ENCODE measurements at regions not wholly inside any gene's neighbourhood (a gene's known extent, or its start where the extent isn't known, plus 50 kb on each side); places are given as distances from the start of the nearest gene placed in this dataset.

DNA sequence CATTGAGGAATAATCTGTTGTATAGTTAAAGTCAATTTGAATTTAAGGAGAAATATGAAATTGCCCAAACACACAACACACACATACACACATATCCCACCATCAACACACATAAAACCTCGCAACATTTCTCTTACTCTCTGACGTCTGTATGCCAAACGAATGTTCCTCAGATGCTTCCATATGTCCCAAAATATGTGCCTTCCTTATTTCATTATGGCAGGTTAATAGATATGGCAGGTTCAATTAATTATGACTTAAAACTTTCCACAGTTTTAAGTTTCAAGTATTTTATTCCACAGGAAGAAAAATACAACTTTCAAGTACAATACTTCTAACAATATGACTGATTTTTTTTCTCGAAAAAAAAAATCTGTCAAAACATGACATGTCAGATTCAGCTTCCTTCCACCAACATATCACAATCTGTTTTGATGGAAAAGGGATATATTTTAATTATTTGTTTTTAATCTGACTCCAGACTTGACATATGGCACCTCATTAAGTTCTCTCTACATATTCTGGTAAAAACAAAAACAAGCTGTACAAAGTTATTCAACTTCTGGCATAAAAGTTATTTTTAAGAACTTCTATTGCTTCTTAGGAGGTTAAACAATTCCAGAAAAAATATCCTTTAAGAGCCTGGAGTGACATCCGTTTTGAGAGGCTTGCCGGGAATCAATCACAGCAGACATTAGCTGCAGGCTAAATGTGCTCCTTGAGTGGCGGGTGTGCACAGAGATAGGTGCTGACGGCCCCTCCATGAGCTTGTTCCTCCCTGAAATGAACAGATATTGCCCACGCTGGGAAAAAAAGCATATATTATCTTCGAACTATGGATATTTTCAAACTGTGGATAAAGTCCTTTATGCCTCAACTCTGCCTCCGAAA lies 812.7 kb downstream of the DCDC2C start:
- DNase-seq = no peak

DNA sequence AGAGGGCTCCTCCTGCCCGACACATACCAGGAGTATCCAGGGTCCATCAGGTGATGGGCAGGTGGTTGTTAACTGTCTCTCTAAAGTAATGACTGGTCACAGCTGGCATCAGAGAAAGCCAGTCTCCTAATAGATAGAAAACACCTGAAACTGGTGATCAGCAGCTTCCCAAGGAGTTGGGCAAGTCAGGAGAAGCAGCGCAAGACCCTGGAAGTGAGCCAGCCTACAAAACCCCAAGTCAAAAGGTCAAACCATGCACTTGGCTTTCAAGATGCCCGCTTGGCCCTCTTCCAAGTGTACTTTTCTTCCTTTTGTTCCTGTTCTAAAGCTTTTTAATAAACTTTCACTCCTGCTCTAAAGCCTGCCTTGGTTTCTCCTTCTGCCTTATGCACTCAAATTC lies 815.2 kb downstream of the DCDC2C start:
- DNase-seq = no peak

DNA sequence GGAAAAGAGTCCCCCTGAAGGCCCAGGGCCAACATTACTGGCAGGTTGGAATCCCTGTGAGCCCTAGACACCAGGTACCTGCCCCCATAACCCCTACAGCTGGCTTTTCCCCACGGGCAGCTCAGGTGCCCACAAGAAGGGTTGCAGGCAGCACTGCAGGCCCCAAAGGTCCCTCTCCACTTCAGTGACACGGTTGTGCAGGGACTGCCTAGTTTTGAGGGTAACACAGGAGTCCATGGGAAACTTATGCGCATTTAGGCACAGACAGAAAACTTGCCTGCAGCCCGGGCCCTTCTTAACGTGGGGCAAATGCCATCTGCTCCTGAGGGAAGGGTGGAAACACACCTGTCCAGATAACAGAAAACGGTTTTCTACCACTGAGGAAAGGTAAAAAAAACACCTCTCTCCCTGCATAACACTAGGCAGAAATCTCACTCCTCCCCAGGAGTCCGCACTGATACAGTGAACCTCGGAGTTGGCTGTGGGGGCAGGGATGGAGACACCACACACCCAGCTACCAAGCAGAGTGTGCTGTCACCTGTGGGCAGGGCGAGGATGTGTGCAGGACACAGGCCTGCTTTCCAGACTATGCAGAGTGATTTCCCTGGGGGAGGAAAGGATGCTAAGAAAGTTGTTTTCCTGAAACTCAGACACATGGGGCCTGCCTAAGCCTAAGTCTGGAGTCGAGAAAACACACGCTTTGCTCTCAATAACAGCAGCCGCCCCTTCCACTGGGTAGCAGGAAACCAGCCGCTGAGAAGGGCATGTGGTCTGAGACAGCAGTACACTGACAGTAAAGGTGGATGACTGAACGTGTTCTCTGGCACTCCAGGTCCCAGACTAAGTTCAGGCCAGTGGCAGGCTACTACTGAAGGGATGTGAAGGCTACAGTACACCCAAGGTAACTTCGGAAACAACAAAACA lies 819.4 kb downstream of the DCDC2C start:
- no peak for DNase-seq

DNA sequence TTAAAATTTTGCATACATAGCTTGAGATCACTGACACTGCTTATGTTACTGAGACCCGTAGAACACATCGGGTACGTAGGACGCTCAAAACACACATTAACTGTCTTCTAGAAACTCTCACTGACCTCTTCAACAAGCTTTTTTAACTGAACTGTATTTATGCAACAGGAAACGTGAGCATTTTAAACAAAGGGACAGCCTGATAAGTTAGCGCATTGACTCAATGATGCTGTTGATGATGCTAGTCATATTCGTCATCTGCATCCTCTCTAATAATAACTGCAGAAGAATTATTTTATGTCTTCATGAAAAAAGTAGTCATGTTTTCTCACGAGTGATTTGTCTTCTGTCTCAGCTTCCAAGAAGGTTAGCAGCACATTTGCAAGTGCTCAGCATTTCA lies 824.0 kb downstream of the DCDC2C start:
- no peak for DNase-seq

DNA sequence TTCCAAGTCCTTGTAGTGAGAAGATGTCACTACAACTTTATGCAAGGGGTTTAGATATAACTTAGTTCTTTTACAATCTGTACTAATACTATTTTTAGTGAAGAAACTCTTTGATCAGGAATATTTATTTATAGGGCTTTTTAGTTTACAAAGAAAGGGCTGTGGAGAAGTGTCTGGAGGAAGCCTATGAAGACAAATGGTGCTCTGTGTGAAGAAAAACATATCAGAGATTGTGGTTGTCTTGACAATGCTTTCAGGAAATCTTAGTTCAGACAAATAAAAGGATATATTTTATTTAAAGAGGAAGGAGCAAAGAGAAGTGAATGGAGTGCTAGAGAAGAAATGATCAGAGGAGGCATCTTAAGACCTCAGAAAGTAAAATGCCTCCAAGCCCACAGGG lies 824.9 kb downstream of the DCDC2C start:
- no peak for DNase-seq

DNA sequence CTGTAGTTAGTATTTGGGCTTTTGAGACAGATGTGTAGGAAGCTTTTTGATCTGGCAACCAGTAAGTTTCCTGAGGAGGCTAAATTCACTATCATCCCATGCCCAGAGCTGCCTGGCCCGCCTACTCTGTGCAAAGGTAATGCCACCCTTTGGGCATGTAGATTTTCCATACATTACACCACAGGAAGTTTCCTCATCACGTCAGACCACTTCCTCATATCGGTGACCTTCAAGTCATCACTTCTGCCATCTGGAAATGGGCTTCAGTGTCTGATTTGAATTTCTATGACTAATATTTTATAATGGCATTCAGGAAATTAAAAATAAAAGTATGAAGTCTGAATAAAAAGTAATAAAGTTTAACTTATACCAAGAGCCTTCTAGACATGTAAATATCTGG lies 825.4 kb downstream of the DCDC2C start:
- no peak for DNase-seq

DNA sequence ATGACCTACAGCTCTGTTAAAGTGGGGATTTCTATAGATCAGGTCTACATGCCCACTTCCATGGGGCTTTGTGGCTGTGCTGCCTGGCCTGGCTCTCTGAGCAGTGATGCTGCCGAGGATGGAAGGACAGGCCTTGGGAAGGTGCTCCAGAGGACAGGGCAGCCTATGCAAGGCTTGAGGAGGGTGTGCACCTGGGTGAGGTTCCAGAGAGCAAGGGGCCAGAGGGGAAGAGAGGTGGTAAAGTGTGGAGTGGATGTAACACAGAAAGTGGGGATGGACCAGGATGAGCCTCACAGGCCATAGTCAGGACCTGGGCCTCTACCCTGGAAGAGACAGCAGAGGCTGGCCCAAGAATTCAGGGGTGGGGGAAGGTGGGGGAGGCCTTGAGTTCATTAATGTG lies 826.4 kb downstream of the DCDC2C start:
- no peak for DNase-seq

DNA sequence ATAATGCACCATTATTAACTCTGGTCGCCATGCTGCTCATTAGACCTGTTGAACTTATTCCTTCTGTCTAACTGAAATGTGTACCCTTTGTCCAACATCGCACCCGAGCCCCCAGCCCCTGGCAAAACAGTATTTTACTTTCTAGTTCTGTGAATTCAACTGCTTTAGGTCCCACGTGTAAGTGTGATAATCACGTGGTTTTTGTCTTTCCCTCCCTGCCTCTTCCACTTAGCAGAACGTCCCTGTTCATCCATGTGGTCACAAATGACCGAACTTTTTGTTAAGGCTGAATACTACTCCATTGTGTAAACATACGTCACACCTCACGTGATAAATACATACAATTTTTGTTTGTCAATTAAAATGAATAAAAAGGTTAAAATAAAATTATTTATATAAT lies 826.9 kb downstream of the DCDC2C start:
- no peak for DNase-seq

DNA sequence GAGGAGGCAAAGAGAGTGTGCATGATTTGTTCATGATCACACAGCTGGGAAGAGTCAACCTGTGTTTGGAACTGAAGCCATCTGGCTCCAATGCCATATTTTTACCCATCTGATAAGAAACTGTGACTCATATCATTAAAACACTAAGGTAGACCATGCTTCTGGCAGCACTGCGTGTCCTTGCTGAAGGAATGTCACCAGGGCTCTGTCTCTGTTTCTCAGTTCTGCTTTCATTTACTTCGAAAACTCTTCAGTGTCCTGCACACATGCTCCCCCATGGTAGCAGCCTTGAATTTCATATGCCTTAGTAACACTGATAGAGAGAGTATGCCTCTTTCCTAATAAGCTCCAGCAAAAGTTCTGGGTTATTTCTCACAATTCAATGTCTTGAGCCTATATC lies 830.4 kb downstream of the DCDC2C start:
- DNase-seq = no peak

DNA sequence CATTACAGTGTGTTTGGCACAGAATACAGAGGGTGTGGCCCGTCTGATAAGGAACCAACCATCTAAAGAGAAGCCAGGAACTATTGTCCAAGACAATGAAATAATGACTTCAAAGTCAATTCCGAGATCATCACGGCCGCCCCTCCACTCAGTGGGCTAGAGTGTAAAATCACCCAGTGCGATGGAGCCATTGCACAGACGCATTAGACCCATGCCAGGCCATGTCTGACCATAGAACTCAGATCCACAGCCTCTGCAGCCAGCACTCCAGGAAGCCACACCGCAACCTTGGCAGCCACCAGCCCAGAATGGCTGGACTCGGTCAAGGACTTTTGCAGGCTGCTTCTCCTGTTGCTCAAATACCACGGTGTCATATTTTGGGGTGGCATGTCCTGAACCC lies 835.7 kb downstream of the DCDC2C start:
- no peak for DNase-seq

DNA sequence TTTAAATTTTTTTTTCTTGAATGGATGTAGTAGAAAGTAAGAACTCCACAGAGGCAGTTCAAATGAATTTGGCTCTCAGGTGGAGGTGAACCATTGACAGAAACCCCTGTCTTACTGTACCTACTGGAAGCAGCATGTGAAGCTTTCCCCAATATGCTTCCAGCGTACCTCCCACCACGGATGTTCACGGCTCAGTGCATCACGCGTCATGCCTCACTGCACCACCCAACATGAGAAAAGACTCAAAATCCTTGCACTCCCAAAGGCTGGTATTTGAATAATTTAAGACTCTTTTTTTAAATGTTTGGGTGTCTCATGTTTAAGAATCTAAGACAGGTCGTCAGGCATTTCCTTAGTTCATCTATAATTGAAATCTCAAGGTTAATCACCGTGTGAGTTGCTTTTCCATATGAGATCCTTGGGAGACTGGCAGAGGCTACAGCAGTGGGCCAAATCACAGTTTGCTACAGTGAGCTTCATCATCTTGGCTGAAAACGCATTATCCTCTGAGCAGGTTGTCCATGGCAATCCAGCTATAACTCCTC lies 846.4 kb downstream of the DCDC2C start:
- no peak for DNase-seq

DNA sequence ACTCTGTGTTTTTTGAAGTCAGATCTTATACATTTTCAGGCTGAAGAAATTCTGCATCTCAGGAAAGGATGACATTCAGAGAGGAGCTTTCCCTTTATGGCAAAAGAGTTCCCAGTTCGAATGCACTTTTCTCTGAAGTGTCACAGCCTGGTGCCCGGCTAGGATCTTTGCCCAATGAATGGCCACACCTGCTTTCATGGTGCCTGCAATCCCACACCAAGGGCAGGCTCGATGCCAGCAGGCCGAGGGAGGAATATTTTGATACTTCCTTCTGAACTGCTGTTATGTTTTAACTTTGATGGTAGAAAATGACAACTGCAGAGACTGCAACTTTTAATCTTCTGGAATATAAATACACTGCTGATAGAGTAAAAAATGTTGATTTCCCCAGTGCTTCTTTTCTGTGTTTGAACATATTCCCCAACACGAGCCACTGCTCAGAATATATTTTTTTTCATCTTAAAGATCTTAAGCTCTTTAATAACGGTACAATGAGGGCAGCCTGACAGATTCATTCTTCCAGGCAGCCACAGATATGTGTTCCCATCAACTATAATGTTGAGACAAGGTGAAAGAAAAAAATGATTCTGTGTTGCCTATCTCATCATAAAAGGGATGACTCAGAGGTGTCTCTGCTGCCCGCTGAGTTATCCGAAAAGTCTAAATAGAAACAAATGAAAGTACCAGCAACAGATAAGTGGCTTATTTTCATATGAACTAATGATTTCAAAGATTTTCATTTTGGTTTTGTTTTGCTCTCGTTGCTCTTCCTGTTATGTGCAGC lies 848.5 kb downstream of the DCDC2C start:
- DNase-seq = no peak

DNA sequence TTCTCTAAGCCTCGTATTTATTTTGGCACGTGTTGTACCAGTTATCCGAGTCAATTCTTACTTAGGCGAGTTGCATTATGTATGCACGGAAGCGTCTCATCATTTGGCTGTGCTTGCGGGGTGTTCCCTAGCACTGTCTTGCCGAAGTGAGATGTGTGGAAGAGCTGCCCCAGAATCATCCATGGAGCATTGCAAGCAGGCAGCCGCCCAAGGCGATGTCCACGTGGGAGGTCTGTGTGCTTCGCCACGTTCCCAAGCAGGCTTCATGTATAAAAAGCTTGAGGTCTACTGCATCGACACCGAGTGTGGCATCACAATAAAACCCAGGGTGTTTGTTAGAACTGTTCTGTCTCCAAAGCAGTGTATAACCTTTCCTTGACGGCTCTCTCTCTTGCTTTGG lies 849.9 kb downstream of the DCDC2C start:
- no peak for DNase-seq

DNA sequence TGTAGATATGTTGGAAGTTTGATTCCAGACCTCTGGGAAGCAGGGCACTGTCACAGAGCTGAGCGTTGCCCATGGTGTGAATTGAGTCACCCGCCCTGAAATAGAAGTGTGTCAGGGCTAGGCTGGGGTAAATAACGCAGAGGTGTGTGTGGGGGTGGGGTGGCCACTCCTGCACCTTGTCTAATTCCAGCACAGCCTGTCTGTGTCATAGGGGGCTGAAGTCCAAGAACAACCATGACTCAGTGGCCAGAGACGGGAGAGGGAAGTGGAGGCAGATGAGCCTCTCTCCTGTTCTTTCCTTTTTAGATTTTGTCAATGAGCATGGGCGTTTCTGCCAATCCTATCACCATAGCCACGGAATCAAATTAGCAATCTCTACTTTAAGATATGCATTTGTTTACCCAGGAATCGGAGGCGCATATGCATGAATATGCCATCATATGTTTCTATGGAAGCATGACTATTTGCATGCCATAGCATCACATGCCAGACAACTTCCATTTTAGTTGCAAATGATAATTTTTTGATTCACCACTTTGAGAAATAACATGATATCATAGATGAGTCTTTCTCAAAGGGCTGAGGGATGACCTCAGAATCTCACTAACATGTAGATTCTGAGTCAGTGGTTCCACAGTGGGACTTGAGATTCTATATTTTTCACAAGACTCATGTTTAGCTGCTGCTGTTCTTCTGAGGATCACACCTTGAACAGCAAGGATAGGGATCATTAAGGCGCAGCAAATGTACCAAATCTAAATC lies 852.9 kb downstream of the DCDC2C start:
- DNase-seq = no peak

DNA sequence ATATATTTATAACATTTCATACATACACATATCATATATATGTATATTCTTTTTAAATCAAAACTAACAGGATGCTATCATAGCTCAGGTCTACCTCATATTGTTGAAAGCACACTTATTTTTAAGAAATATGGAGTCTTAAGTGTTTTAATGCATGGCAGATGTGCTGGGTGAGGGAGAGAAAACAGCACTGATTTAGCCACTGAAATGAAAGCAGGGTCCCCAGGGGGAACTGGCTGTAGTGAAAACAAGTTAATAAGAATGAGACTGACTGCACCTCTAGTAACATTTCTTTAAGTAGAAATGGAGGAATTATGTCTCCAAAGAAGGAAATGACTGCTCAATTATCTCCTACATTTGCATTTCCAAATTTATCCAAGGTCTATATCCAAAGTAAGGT lies 857.8 kb downstream of the DCDC2C start:
- DNase-seq = no peak

DNA sequence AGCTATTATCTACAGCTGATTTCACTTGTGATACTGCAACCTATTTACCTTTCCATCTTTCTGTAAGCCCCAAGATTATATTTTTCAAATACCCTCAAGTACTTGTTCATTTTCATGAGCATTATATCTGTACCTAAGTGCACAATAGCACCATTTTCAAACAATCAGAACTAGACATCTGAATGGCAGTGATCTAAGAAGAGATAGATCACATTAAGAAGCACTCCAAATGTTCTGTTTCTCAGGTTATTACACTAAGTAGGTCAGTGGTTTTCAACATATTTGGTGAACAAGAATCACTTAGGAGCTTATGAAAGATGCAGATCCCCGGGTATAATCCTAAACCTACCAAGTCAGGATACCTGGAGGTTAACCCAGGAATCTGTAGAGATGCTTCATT lies 872.7 kb downstream of the DCDC2C start:
- DNase-seq = no peak

DNA sequence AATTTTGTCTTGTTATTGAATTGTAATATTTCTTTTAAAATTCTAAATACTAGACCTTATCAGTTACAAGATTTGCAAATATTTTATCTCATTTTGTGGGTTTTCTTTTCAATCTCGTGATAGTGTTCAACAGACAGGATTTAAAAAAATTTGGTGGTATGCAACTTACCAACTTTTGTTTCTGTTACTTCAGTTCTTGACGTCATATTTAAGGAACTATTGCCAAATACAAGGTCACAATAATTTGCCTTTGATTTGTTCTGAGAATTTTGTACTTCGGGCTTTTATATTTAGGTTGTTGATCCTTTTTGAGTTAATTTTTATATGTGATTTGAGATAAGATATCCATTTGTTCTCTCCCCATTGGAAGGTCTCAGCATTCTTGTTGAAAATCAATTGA lies 876.6 kb downstream of the DCDC2C start:
- DNase-seq = no peak

DNA sequence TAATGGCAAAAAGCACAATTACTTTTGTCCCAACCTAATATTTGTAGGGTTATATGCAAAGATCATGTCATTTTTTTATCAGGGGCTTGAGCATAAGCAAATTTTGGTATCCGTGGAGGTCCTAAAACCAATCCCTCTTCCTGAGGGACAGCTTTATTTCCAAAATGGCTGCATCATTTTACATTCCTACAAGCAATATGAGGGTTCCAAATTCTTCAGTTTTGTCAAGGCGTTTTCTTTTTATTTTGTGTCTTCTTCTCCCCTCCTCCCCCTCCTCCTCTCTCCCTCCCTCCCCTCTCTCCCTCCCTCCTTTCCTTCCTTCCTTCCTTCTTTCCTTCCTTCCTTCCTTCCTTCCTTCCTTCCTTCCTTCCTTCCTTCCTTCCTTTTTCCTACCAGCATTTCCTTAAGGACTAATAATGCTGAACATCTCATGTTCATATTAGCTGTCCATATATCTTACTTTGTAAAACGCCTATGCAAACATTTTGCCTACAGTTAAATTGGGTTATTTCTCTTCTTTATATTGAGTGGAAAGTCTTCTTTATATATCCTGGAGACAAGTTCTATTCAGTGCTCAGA lies 881.8 kb downstream of the DCDC2C start:
- no peak for DNase-seq

DNA sequence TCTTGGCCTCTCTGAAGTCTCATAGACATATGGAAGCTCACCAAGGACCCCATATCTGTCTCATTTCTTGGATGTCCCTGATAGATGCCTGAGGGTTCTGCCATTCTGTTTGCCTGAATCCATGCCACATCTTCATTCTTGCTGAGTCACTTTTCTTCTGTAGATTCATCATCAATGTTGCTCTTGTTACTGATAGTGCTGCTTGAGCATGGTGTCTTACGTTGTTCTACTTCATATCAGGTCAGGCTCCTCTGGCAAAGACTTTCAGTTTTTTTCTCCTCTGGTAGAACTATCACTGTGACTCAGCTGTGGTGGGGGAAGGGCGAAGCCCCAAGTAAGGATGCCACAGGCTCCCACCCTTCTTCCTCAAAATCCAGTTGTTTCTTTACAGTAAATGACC lies 885.2 kb downstream of the DCDC2C start:
- DNase-seq = no peak

DNA sequence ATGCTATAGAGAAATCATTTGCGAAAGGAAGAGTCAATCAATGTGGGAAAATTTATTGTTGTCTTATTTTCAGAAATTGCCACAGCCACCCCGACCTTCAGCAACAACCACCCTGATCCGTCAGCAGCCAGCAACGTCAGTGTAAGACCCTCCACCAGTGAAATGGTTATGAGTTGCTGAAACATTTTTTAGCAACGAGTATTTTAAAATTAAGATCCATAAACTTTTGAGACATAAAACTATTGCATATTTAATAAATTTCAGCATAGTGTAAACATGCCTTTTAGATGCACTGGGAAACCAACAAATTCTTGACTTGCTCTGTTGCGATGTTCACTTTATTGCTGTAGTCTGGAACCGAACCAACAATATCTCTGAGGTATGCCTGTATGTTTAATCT lies 887.9 kb downstream of the DCDC2C start:
- DNase-seq = no peak

DNA sequence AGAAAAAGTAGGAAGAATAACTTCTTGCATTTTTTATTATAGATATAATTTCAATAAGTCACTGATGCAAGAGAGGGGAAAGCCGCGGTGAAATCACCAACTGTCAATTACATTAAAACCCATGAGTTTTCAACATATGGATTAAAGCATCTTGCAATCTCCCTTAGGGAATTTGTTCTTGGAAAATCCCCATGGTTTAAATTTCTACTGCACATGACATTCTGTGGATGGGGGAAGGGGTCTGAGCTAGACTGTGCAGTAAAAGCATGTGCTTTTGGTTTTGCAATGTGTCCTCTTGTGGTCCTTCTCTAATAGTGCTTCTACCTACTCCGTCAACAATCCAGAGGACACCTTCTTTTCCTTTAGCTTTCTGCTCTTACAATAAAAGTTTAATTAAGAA lies 894.0 kb downstream of the DCDC2C start:
- DNase-seq = no peak

DNA sequence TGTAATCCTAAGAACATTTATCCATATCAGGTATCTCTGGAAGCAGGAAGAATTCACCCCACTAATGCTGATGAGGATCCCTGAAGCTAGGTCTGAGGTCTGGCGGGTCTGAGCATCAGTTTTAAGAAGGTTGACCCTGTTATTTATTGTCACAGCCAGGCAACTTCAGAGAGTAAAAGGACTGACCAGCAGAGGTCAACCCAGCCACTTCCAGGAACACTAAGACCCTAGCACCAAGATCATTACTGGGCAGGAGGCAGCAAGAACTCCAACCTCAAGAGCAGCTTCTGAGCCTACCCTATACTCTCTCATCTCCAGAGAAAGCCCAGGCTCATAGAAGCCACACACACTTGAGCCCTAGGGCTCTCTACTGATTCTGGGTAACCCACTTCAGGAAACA lies 901.4 kb downstream of the DCDC2C start:
- DNase-seq = no peak

All from right forelimb (tissue), 1 donor.